GM13977 (cell line): ENCODE measurements at regions not wholly inside any gene's neighbourhood (a gene's known extent, or its start where the extent isn't known, plus 50 kb on each side); places are given as distances from the start of the nearest gene placed in this dataset.

ENCODE experiments used
- DNase-seq: peaks from one replicate; pipeline ENCODE4 v3.0.0; 2012; ENCODE audit warnings: low spot score
- in situ Hi-C: fragments of 300-500 bp; cut with MboI; formaldehyde crosslinking; loops from one replicate; pipeline ENCODE4 v1.12.0; 2022; ENCODE audit warnings: low sequenced_read_pairs, low pct_unique_long_range_greater_than_20kb, mixed read lengths, inconsistent platforms; ENCODE audit not compliant: unreplicated experiment
- TF ChIP-seq, protein P1 (sequence below): IDR thresholded peaks from 2 replicates; pipeline ENCODE4 v1.5.1; 2012; ENCODE audit warnings: mild to moderate bottlenecking, control low read depth; ENCODE audit not compliant: insufficient read depth; ENCODE audit errors: extremely low read depth, missing control alignments

DNA sequence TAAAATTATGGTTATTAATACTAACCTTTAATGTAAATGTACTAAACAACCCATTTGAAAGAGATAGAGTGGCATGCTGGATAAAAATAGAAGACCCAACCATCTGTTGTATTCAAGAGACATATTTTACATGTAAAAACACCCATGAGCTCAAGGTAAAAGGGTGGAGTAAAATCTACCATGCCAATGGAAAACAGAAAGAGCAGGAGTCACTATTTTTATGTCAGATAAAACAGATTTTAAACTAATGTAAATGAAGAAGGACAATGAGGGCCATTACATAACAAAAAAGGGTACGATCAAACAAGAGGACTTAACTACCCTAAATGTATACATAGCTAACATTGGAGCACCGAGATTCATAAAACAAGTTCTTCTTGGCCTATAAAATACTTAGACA is 66.3 kb downstream of the ITM2A start:
- TF ChIP-seq, protein P1, sequence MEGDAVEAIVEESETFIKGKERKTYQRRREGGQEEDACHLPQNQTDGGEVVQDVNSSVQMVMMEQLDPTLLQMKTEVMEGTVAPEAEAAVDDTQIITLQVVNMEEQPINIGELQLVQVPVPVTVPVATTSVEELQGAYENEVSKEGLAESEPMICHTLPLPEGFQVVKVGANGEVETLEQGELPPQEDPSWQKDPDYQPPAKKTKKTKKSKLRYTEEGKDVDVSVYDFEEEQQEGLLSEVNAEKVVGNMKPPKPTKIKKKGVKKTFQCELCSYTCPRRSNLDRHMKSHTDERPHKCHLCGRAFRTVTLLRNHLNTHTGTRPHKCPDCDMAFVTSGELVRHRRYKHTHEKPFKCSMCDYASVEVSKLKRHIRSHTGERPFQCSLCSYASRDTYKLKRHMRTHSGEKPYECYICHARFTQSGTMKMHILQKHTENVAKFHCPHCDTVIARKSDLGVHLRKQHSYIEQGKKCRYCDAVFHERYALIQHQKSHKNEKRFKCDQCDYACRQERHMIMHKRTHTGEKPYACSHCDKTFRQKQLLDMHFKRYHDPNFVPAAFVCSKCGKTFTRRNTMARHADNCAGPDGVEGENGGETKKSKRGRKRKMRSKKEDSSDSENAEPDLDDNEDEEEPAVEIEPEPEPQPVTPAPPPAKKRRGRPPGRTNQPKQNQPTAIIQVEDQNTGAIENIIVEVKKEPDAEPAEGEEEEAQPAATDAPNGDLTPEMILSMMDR: no peak
- no peak for DNase-seq
- in situ Hi-C loops: no loop called here

GRCh38 chrX:79290596-79290995 is 76.5 kb downstream of the ITM2A start:
- in situ Hi-C loops: no loop called here
- no peak for DNase-seq
- TF ChIP-seq, protein P1: no peak

DNA sequence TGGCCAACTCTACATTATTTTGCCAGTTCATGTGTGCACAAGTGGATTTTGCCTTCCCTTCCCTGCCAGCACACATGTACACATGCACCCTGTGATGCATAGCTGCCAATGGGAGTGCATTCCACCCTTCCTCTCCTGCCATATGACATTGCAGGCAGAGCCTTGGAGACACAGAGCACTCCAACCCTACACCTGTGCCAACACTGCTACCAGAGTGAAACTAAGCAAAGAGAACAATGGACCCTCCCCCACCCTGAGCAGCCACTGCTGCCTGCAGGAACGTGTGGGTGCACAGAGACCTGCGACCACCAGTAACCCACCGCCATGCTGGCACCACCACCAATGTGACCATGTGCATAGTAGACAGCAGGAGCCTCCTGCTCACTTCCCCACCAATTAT is 78.4 kb downstream of the ITM2A start:
- in situ Hi-C loops: no loop called here

DNA sequence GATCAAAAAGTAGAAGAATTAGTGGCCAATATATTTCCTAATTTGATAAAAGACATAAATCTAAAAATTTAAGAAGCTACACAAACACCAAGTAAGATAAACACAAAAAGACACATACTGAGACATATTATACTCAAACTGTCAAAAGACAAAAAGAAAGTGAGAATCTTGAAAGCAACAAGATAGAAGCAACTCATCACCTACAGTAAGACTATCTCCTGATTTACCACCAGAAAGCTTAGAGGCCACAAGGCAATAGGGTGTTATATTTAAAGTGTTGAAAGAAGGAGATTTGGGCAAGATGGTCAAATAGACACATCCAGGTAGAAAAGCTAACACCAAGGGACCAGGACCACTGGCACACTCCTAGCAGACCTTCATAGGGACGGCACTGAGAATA is 79.4 kb downstream of the ITM2A start:
- TF ChIP-seq, protein P1: no peak
- in situ Hi-C loops: no loop called here
- no peak for DNase-seq

More for the DNA sequence above, 78.4 kb downstream of the ITM2A start:
- TF ChIP-seq, protein P1: no peak
- DNase-seq: no peak

DNA sequence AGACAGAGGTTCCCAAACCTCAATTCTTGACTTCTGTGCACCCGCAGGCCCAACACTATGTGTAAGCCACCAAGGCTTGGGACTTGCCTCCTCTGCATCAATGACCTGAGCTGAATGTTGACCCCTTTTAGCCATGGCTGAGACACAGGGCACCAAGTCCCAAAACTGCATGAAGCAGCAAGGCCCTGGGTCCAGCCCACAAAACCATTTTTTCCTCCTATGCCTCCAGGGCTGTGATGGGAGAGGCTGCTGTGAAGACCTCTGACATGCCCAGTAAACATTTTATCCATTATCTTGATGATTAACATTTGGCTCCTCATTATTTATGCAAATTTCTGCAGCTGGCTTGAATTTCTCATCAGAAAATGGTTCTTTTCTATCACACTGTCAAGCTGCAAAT is 85.4 kb downstream of the ITM2A start:
- TF ChIP-seq, protein P1: no peak
- no peak for DNase-seq
- in situ Hi-C loops: no loop called here

- in situ Hi-C loops: loop anchor here (25.0 kb wide), 1 partner anchor 308 kb away; no protein-coding TSS in a partner anchor
- TF ChIP-seq, protein P1: peak; percentile 80
- peak; percentile 26 for DNase-seq
Measured at GRCh38 chrX:79270401-79270800, 96.7 kb downstream of the ITM2A start.

DNA sequence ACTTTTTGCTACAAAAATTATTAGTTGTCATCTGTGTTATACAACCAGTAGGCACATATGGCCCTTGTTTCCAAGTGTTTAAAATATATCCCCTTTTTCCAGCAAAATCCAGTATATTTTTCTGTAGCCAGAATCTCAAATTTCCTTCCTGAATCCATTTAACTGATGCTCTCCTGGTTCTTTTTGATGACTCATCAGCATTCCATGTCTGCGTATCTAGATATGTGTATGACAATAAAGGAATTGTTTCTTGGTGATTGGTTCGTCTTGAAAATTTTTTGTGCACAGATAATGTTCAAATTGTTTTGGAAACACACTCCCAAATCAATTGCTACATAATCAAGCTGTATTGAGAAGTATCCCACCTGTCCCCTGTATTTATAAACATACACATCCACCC is 98.3 kb downstream of the ITM2A start:
- TF ChIP-seq, protein P1: no peak
- in situ Hi-C loops: loop anchor here (10.0 to 25.0 kb wide), 2 partner anchors 124 to 306 kb away; partner anchors contain the start of gene GPR174
- DNase-seq: no peak
